GM23338 (cell line): ENCODE measurements at regions not wholly inside any gene's neighbourhood (a gene's known extent, or its start where the extent isn't known, plus 50 kb on each side); places are given as distances from the start of the nearest gene placed in this dataset.
"Not testable (repeated sequence)": the region's sequence is repeated elsewhere in the genome, so short reads cannot be mapped to it uniquely, and the experiment has no call there.

ENCODE experiments used
- ATAC-seq: fragments of 200-7000 bp; cut with Tn5 transposase; 3 replicates; pipeline ENCODE4 v1.9.1; 2020
- DNase-seq: peaks from one replicate; pipeline ENCODE4 v3.0.0-alpha.2; 2015; ENCODE audit warnings: low spot score
- H2AFZ ChIP-seq: fragments of 200-600 bp; sonication (generic); 2 replicates; pipeline ENCODE4 v1.8.0; 2016; ENCODE audit warnings: antibody characterized with exemption, mild to moderate bottlenecking, moderate library complexity
- H3F3A ChIP-seq: fragments of 200-600 bp; sonication (generic); replicated peaks from 2 replicates; pipeline ENCODE4 v1.8.0; 2017; ENCODE audit warnings: antibody characterized with exemption, mixed run types, low read depth
- H3K27ac ChIP-seq: fragments of 200-600 bp; sonication (generic); 2 replicates; pipeline ENCODE4 v1.6.1; 2016; ENCODE audit warnings: low read depth
- H3K27me3 ChIP-seq: fragments of 200-600 bp; sonication (generic); 2 replicates; pipeline ENCODE4 v1.8.0; 2016; ENCODE audit warnings: mild to moderate bottlenecking, mixed run types, moderate library complexity; ENCODE audit not compliant: insufficient read depth
- H3K36me3 ChIP-seq: fragments of 200-600 bp; sonication (generic); 2 replicates; pipeline ENCODE4 v1.8.0; 2016; ENCODE audit warnings: mild to moderate bottlenecking; ENCODE audit not compliant: insufficient read depth
- H3K4me1 ChIP-seq: fragments of 200-600 bp; sonication (generic); 2 replicates; pipeline ENCODE4 v1.8.0; 2016; ENCODE audit warnings: mild to moderate bottlenecking, moderate library complexity; ENCODE audit not compliant: insufficient read depth
- H3K4me2 ChIP-seq: fragments of 200-600 bp; sonication (generic); 2 replicates; pipeline ENCODE4 v1.7.1; 2017; ENCODE audit warnings: mixed run types
- H3K4me3 ChIP-seq: fragments of 200-600 bp; sonication (generic); 2 replicates; pipeline ENCODE4 v1.6.1; 2016; ENCODE audit warnings: mixed run types
- H3K79me2 ChIP-seq: fragments of 200-600 bp; sonication (generic); replicated peaks from 2 replicates; pipeline ENCODE4 v1.8.0; 2017; ENCODE audit warnings: mild to moderate bottlenecking; ENCODE audit not compliant: insufficient read depth
- H3K9me2 ChIP-seq: fragments of 200-600 bp; sonication (generic); 2 replicates; pipeline ENCODE4 v1.8.0; 2017; ENCODE audit not compliant: insufficient read depth
- H4K20me1 ChIP-seq: fragments of 200-600 bp; sonication (generic); replicated peaks from 2 replicates; pipeline ENCODE4 v1.8.0; 2017; ENCODE audit warnings: mild to moderate bottlenecking; ENCODE audit not compliant: insufficient read depth
- H3K27ac Mint-ChIP-seq: 2 replicates; pipeline ENCODE4 v1.8.0; 2020; ENCODE audit warnings: inconsistent platforms, mild to moderate bottlenecking, moderate library complexity, mixed read lengths
- H3K27me3 Mint-ChIP-seq: 3 replicates; pipeline ENCODE4 v1.8.0; 2022; ENCODE audit warnings: low read depth, mild to moderate bottlenecking, moderate library complexity, mixed read lengths, inconsistent platforms; ENCODE audit not compliant: insufficient read depth, poor library complexity
- H3K36me3 Mint-ChIP-seq: 3 replicates; pipeline ENCODE4 v1.8.0; 2021; ENCODE audit warnings: low read depth, mild to moderate bottlenecking, inconsistent platforms, moderate library complexity, mixed read lengths
- H3K4me1 Mint-ChIP-seq: 3 replicates; pipeline ENCODE4 v1.8.0; 2020; ENCODE audit warnings: mild to moderate bottlenecking, inconsistent platforms, mixed read lengths
- H3K4me3 Mint-ChIP-seq: 3 replicates; pipeline ENCODE4 v1.8.0; 2021; ENCODE audit warnings: moderate library complexity, mild to moderate bottlenecking, inconsistent platforms, mixed read lengths
- H3K9me3 Mint-ChIP-seq: 3 replicates; pipeline ENCODE4 v1.8.0; 2020; ENCODE audit warnings: moderate library complexity, mild to moderate bottlenecking, inconsistent platforms, mixed read lengths
- CREB1 ChIP-seq: fragments of 250-450 bp; sonication (Bioruptor Pico); IDR thresholded peaks from 2 replicates; pipeline ENCODE4 v1.5.0; 2020; ENCODE audit warnings: low read depth, mild to moderate bottlenecking, moderate library complexity
- ETS1 ChIP-seq: IDR thresholded peaks from 2 replicates; pipeline ENCODE4 v1.6.1; 2016; ENCODE audit warnings: antibody characterized with exemption
- EZH2phosphoT487 ChIP-seq: fragments of 200-600 bp; sonication (generic); IDR thresholded peaks from one replicate; pipeline ENCODE4 v1.8.1; 2018; ENCODE audit warnings: antibody characterized with exemption; ENCODE audit not compliant: unreplicated experiment
- ZNF331 ChIP-seq: fragments of 250-450 bp; sonication (Bioruptor Pico); IDR thresholded peaks from 2 replicates; pipeline ENCODE4 v1.5.0; 2020; ENCODE audit warnings: low read depth, mild to moderate bottlenecking, moderate library complexity
- ZNF462 ChIP-seq: fragments of 250-450 bp; sonication (Bioruptor Pico); IDR thresholded peaks from 2 replicates; pipeline ENCODE4 v1.5.0; 2020; ENCODE audit warnings: mild to moderate bottlenecking, moderate library complexity

- no peak for TF ChIP-seq ZNF462 (CRISPR knock-in tag)
- no peak for TF ChIP-seq CREB1 (CRISPR knock-in tag)
- TF ChIP-seq EZH2phosphoT487: no peak
- TF ChIP-seq ZNF331 (CRISPR knock-in tag): no peak
- no peak for TF ChIP-seq ETS1
Observed at GRCh38 chr13:50136678-50137077, 121.4 kb downstream of the KCNRG start (continued).

- Histone ChIP-seq H3K27me3 (peaks cover 32% of the 10 kb centered on the region), H3K4me2 (peak overlapping the region; percentile 60; the same call in 1 of the 2 replicates), H3K4me1 (peaks cover 23% of the 10 kb centered on the region)
- H3K4me3 Mint-ChIP-seq, H3K79me2 ChIP-seq, H3K36me3 Mint-ChIP-seq, H3K27ac Mint-ChIP-seq, H2AFZ ChIP-seq, ATAC-seq, H3K36me3 ChIP-seq, H4K20me1 ChIP-seq, DNase-seq, H3K9me3 Mint-ChIP-seq, H3K27ac ChIP-seq, H3F3A ChIP-seq, H3K4me3 ChIP-seq, H3K9me2 ChIP-seq: not testable (repeated sequence)
- Mint-ChIP-seq H3K4me1 (peaks cover 30% of the 10 kb centered on the region), H3K27me3 (peaks cover 15% of the 10 kb centered on the region)
Observed at GRCh38 chr13:50139435-50139934, 124.2 kb downstream of the KCNRG start.
